ENCODE measurements at regions not wholly inside any gene's neighbourhood (a gene's known extent, or its start where the extent isn't known, plus 50 kb on each side); places are given as distances from the start of the nearest gene placed in this dataset.

GRCh38 chr16:86018941-86019340 lies 120.0 kb downstream of the IRF8 start:
- peaks cover 26% of the 10 kb centered on the region for H3K27me3 Mint-ChIP-seq (ENCODE audit: low read depth)
- TF ChIP-seq, protein P1, sequence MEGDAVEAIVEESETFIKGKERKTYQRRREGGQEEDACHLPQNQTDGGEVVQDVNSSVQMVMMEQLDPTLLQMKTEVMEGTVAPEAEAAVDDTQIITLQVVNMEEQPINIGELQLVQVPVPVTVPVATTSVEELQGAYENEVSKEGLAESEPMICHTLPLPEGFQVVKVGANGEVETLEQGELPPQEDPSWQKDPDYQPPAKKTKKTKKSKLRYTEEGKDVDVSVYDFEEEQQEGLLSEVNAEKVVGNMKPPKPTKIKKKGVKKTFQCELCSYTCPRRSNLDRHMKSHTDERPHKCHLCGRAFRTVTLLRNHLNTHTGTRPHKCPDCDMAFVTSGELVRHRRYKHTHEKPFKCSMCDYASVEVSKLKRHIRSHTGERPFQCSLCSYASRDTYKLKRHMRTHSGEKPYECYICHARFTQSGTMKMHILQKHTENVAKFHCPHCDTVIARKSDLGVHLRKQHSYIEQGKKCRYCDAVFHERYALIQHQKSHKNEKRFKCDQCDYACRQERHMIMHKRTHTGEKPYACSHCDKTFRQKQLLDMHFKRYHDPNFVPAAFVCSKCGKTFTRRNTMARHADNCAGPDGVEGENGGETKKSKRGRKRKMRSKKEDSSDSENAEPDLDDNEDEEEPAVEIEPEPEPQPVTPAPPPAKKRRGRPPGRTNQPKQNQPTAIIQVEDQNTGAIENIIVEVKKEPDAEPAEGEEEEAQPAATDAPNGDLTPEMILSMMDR (IDR thresholded peaks at IDR 0.05; ENCODE audit: unreplicated experiment) = no peak
- peaks cover 15% of the 10 kb centered on the region for H3K9me3 Mint-ChIP-seq
- peaks cover 8% of the 10 kb centered on the region for H3K4me1 Mint-ChIP-seq
- H3K4me3 Mint-ChIP-seq = no peak overlapping the region
- no peak for DNase-seq (ENCODE audit: low spot score in 2 of 2, unreplicated experiment in 2 of 2)
- H3K36me3 Mint-ChIP-seq = no peaks in the 10 kb centered on the region
- H3K27ac Mint-ChIP-seq = no peak overlapping the region

DNA sequence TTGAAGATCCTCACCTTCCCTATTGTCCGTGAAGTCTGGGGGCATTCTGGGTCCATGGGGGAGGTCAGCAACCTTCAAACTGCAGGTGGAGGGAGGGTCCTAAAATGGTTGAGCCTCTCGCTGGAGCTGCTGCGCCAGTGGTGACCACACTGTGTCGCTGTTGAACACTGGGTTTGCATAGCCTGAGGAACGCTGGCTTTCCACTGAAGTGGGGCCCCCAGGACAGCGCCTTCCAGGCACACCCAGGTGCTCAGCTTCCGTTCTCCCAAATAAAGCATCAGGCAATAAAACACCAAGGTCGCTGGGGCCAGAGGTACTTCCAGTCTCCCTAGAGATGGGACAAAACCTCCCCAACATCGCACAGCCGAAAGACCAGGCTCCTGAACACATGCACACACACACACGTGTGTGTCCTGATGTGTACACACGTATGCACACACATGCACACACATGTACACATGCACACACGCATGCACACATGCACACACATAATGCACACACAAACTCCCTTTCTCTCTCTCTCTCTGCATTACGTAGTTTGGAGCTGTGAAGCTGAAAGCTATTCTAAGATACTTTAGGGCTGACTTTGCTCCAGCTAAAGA lies 120.6 kb downstream of the IRF8 start:
- Mint-ChIP-seq H3K27ac (no peak overlapping the region), H3K4me3 (no peak overlapping the region), H3K27me3 (ENCODE audit: low read depth) (peaks cover 26% of the 10 kb centered on the region), H3K4me1 (peaks cover 8% of the 10 kb centered on the region), H3K9me3 (peaks cover 20% of the 10 kb centered on the region), H3K36me3 (no peaks in the 10 kb centered on the region)
- TF ChIP-seq, protein P1 (IDR thresholded peaks at IDR 0.05; ENCODE audit: unreplicated experiment) = no peak
- DNase-seq (ENCODE audit: low spot score in 2 of 2, unreplicated experiment in 2 of 2) = no peak

GRCh38 chr16:86020971-86021370 lies 122.0 kb downstream of the IRF8 start:
- H3K36me3 Mint-ChIP-seq = no peaks in the 10 kb centered on the region
- H3K27me3 Mint-ChIP-seq (ENCODE audit: low read depth) = peaks cover 22% of the 10 kb centered on the region
- peaks cover 26% of the 10 kb centered on the region for H3K9me3 Mint-ChIP-seq
- no peak overlapping the region for H3K27ac Mint-ChIP-seq
- TF ChIP-seq, protein P1 (IDR thresholded peaks at IDR 0.05; ENCODE audit: unreplicated experiment) = no peak
- DNase-seq (ENCODE audit: low spot score in 2 of 2, unreplicated experiment in 2 of 2) = no peak
- peaks cover 8% of the 10 kb centered on the region for H3K4me1 Mint-ChIP-seq
- no peak overlapping the region for H3K4me3 Mint-ChIP-seq

DNA sequence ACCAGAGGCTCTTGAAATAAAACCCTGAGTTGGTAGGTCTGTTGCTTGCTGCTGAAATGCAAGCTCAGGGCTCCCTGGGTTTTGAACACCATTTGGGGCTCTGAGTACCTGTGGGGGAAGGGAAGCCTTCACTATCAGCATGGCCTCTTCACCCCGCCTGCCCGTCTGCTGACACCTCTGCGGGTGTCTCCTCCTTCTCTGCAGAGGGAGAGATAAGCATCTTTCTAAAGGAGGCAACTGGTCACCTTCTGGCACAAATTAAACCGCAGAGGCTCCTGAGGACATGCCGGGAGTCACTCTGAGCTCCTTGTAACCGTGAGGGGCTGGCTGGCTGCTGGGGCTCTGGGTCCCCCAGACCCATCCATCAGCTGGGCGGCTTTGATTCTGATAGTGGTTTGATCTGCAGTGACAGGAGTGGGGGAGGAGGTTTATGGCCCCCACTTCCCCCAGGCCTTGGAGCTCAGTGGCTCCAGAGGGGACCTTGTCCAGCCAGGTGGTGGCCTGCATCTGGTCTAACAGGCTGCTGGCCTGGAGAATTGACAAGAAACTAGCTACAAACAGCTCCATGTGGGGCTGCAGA lies 123.5 kb downstream of the IRF8 start:
- H3K4me1 Mint-ChIP-seq = peaks cover 8% of the 10 kb centered on the region
- peaks cover 26% of the 10 kb centered on the region for H3K9me3 Mint-ChIP-seq
- no peak overlapping the region for H3K27ac Mint-ChIP-seq
- no peak overlapping the region for H3K4me3 Mint-ChIP-seq
- peaks cover 21% of the 10 kb centered on the region for H3K27me3 Mint-ChIP-seq (ENCODE audit: low read depth)
- no peak for DNase-seq (ENCODE audit: low spot score in 2 of 2, unreplicated experiment in 2 of 2)
- H3K36me3 Mint-ChIP-seq = no peaks in the 10 kb centered on the region
- TF ChIP-seq, protein P1 (IDR thresholded peaks at IDR 0.05; ENCODE audit: unreplicated experiment) = no peak

DNA sequence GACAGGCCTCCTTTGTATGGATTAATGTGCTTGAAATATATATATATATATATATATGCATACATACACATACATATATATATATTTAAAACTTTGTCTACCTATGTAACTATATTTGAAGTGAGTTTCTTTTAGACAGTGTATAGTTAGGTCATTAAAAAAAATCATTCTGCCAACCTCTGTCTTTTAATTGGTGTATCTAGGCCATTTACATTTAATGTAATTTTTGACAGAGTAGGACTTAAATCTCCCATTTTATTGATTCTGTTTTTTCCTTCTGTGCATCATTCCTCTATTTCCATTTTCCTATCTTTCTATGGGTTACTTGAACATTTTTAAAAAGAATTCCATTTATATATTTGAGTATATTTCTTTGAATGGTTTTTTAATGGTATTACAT lies 125.2 kb downstream of the IRF8 start:
- Mint-ChIP-seq H3K9me3 (peaks cover 26% of the 10 kb centered on the region), H3K27ac (no peak overlapping the region), H3K4me3 (no peak overlapping the region), H3K36me3 (no peaks in the 10 kb centered on the region), H3K4me1 (no peaks in the 10 kb centered on the region), H3K27me3 (ENCODE audit: low read depth) (peaks cover 30% of the 10 kb centered on the region)
- TF ChIP-seq, protein P1 (IDR thresholded peaks at IDR 0.05; ENCODE audit: unreplicated experiment) = no peak
- no peak for DNase-seq (ENCODE audit: low spot score in 2 of 2, unreplicated experiment in 2 of 2)

Data from mesothelial cell of epicardium (in vitro differentiated cells).